RWPE2 (cell line): ENCODE measurements at regions not wholly inside any gene's neighbourhood (a gene's known extent, or its start where the extent isn't known, plus 50 kb on each side); places are given as distances from the start of the nearest gene placed in this dataset.

Experiments used
- ATAC-seq: fragments of 200-7000 bp; cut with Tn5 transposase; 3 replicates; pipeline ENCODE4 v1.9.1; 2021; ENCODE audit warnings: low read depth
- DNase-seq: peaks from one replicate; pipeline ENCODE4 v3.0.0-alpha.2; 2020; ENCODE audit warnings: low spot score
- H3K27ac ChIP-seq: fragments of 450-650 bp; 2 replicates; pipeline ENCODE4 v1.5.1; 2017; ENCODE audit warnings: mild to moderate bottlenecking; ENCODE audit not compliant: poor library complexity, severe bottlenecking
- H3K27me3 ChIP-seq: fragments of 250-450 bp; sonication (Bioruptor Pico); 2 replicates; pipeline ENCODE4 v1.5.1; 2021; ENCODE audit warnings: mild to moderate bottlenecking, moderate library complexity; ENCODE audit not compliant: insufficient read depth, poor library complexity, severe bottlenecking
- H3K36me3 ChIP-seq: fragments of 250-450 bp; sonication (Bioruptor Pico); 2 replicates; pipeline ENCODE4 v1.5.1; 2020; ENCODE audit warnings: low read depth, mild to moderate bottlenecking, moderate library complexity
- H3K4me1 ChIP-seq: fragments of 250-450 bp; sonication (Bioruptor Pico); 2 replicates; pipeline ENCODE4 v1.5.1; 2021; ENCODE audit warnings: mild to moderate bottlenecking, moderate library complexity; ENCODE audit not compliant: insufficient read depth, poor library complexity, severe bottlenecking
- H3K4me3 ChIP-seq: fragments of 250-450 bp; sonication (Bioruptor Pico); 2 replicates; pipeline ENCODE4 v1.5.1; 2021; ENCODE audit warnings: mild to moderate bottlenecking, moderate library complexity; ENCODE audit not compliant: severe bottlenecking
- H3K9me3 ChIP-seq: fragments of 250-450 bp; sonication (Bioruptor Pico); 2 replicates; pipeline ENCODE4 v1.5.1; 2021; ENCODE audit warnings: mild to moderate bottlenecking, moderate library complexity; ENCODE audit not compliant: severe bottlenecking
- CTCF ChIP-seq: fragments of 450-650 bp; IDR thresholded peaks from one replicate; pipeline ENCODE4 v1.5.1; 2017; ENCODE audit warnings: mild to moderate bottlenecking, moderate library complexity; ENCODE audit not compliant: poor library complexity, severe bottlenecking

GRCh38 chr13:34748073-34748472, 194.0 kb upstream of the NBEA start:
- H3K9me3 ChIP-seq = no peaks in the 10 kb centered on the region
- no peaks in the 10 kb centered on the region for H3K4me1 ChIP-seq
- DNase-seq (no peak), ATAC-seq (no peak)
- no peak overlapping the region for H3K4me3 ChIP-seq
- H3K27me3 ChIP-seq = no peaks in the 10 kb centered on the region
- no peaks in the 10 kb centered on the region for H3K36me3 ChIP-seq
- H3K27ac ChIP-seq = no peak overlapping the region
- no peak for TF ChIP-seq CTCF

- H3K4me1 ChIP-seq = no peaks in the 10 kb centered on the region
- no peaks in the 10 kb centered on the region for H3K27me3 ChIP-seq
- DNase-seq = no peak
- TF ChIP-seq CTCF = no peak
- H3K36me3 ChIP-seq = no peaks in the 10 kb centered on the region
- H3K9me3 ChIP-seq = no peaks in the 10 kb centered on the region
- H3K4me3 ChIP-seq = no peak overlapping the region
- H3K27ac ChIP-seq = no peak overlapping the region
- no peak for ATAC-seq
Observed at GRCh38 chr13:34748596-34748995, 193.5 kb upstream of the NBEA start.

- ATAC-seq (no peak), DNase-seq (no peak)
- Histone ChIP-seq H3K9me3 (no peaks in the 10 kb centered on the region), H3K27me3 (no peaks in the 10 kb centered on the region), H3K36me3 (no peaks in the 10 kb centered on the region), H3K4me3 (no peak overlapping the region), H3K27ac (no peak overlapping the region), H3K4me1 (no peaks in the 10 kb centered on the region)
- no peak for TF ChIP-seq CTCF
Observed at GRCh38 chr13:34749046-34749445, 193.0 kb upstream of the NBEA start.

- H3K4me3 ChIP-seq = no peak overlapping the region
- H3K27ac ChIP-seq = no peak overlapping the region
- ATAC-seq (no peak), DNase-seq (no peak)
- no peaks in the 10 kb centered on the region for H3K4me1 ChIP-seq
- H3K9me3 ChIP-seq = no peaks in the 10 kb centered on the region
- no peak for TF ChIP-seq CTCF
- no peaks in the 10 kb centered on the region for H3K36me3 ChIP-seq
- no peaks in the 10 kb centered on the region for H3K27me3 ChIP-seq
Observed at GRCh38 chr13:34750078-34750931, 191.8 kb upstream of the NBEA start.

GRCh38 chr13:34751044-34751443, 191.0 kb upstream of the NBEA start:
- Histone ChIP-seq H3K36me3 (no peaks in the 10 kb centered on the region), H3K9me3 (no peaks in the 10 kb centered on the region), H3K27ac (no peak overlapping the region), H3K27me3 (no peaks in the 10 kb centered on the region), H3K4me1 (no peaks in the 10 kb centered on the region), H3K4me3 (no peak overlapping the region)
- DNase-seq (no peak), ATAC-seq (no peak)
- no peak for TF ChIP-seq CTCF
